ENCODE measurements at regions not wholly inside any gene's neighbourhood (a gene's known extent, or its start where the extent isn't known, plus 50 kb on each side); places are given as distances from the start of the nearest gene placed in this dataset.
A peak's percentile ranks its signal among the peaks of the same experiment; 100 is the strongest.

DNA sequence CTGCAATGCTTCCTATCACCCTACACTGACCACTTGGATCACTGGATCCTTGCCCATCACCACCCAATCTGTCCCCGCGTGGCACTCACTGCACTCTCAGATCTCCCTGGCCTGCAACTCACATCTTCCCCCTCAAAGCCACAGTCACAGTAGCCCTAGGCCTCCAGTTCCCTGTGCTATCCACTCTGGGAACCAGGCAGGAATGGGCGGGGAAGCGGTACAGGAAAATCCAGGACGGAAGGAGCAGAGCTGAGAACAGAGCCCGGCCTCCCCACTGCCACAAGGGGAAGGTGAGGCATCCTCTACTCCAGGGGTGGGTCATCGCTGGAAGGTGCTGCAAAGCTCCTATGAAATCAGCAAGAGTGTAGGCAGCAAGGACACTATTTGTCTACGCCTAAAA is 102.6 kb downstream of the ESM1 start:
- intact Hi-C loops (cut with DNase I): no loop called here
- H3K36me3 ChIP-seq: no peaks in the 10 kb centered on the region
- no peaks in the 10 kb centered on the region for H3K9me3 ChIP-seq
- TF ChIP-seq, protein P1, sequence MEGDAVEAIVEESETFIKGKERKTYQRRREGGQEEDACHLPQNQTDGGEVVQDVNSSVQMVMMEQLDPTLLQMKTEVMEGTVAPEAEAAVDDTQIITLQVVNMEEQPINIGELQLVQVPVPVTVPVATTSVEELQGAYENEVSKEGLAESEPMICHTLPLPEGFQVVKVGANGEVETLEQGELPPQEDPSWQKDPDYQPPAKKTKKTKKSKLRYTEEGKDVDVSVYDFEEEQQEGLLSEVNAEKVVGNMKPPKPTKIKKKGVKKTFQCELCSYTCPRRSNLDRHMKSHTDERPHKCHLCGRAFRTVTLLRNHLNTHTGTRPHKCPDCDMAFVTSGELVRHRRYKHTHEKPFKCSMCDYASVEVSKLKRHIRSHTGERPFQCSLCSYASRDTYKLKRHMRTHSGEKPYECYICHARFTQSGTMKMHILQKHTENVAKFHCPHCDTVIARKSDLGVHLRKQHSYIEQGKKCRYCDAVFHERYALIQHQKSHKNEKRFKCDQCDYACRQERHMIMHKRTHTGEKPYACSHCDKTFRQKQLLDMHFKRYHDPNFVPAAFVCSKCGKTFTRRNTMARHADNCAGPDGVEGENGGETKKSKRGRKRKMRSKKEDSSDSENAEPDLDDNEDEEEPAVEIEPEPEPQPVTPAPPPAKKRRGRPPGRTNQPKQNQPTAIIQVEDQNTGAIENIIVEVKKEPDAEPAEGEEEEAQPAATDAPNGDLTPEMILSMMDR (IDR thresholded peaks at IDR 0.05): no peak
- no peaks in the 10 kb centered on the region for H3K27me3 ChIP-seq
- H3K4me1 ChIP-seq: no peaks in the 10 kb centered on the region
- DNase-seq (ENCODE audit: low spot score in 2 of 2): no peak
- peak overlapping the region in 1 of 2 donors; percentile 69 for H3K4me3 ChIP-seq
- H3K27ac ChIP-seq: no peak overlapping the region

DNA sequence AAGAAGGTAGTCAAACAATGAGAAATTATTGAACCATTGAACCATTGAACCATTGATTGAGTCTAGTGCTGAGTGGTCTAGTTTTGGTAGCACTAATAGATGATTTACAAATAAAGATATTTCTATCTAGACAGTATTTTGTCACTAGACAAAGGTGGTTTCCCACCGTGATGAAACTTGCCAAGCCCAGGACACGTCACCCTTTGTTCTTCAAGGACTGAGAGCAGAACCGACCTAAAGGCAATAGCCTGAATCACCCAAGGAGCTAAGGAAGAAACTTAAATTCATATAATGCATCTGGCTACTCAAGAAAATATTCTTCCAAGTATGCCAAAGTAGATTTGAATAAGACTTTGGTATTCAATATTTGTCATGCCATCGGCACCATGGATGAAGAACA is 103.3 kb downstream of the ESM1 start:
- TF ChIP-seq, protein P1 (IDR thresholded peaks at IDR 0.05): no peak
- Histone ChIP-seq H3K36me3 (no peaks in the 10 kb centered on the region), H3K27ac (no peak overlapping the region), H3K4me3 (no peak overlapping the region), H3K4me1 (no peaks in the 10 kb centered on the region), H3K27me3 (no peaks in the 10 kb centered on the region), H3K9me3 (no peaks in the 10 kb centered on the region)
- intact Hi-C loops (cut with DNase I): no loop called here
- DNase-seq (ENCODE audit: low spot score in 2 of 2): no peak

DNA sequence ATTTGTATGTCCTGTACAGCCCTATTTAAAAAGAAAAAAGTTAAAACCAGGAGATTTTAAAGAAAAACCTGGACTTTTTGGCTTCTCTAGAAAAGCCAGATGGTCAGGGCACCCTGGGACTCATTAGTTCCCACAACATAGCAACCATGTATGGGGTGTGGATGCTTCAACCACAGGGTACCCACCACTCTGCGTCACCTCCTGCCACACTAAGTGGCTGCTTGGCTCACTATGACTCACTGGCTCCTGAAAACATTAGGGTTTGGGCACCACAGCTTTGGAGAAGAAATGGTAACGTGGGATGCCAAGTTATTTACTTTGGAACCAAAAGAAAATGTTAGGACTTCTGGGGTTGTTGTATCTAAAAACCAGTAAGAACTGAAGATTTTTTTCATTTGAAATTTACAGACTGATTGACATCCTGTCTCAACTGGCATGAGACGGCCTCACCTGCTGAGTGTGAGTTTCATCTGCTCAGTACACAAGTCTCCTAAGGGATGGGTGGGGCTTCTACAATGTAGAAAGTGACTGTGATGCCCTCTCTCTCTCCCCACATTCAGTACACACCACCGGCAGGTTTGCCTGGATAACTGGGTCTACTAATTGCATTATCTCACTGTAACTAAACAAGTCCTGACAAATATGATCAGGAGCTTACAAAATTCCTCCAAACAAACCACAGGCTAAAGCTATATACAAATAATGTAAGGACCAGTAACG is 103.9 kb downstream of the ESM1 start:
- TF ChIP-seq, protein P1 (IDR thresholded peaks at IDR 0.05): no peak
- DNase-seq (ENCODE audit: low spot score in 2 of 2): no peak
- Histone ChIP-seq H3K27ac (no peak overlapping the region), H3K4me3 (no peak overlapping the region), H3K36me3 (no peaks in the 10 kb centered on the region), H3K27me3 (no peaks in the 10 kb centered on the region), H3K4me1 (no peaks in the 10 kb centered on the region), H3K9me3 (no peaks in the 10 kb centered on the region)
- intact Hi-C loops (cut with DNase I): no loop called here

DNA sequence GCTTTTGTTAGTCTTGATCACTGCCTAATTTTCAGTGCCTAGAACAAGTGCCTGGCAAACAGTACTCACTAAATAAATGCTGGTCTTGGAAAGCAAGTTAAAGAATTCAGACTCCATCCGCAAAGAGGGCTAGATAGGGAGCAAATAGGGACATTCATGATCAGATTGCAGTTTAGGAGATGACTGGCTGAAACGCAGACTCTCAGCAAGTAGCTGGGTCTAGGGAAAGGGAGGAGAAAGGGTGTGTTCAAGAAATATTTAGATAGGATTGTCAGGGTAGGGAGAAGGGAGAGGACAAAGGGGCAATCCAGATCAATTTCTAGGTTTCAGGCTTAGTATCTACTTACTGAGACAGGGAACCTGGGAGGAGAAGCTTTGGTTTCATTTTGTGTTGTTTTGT is 108.4 kb downstream of the ESM1 start:
- no peak overlapping the region for H3K27ac ChIP-seq
- no peaks in the 10 kb centered on the region for H3K9me3 ChIP-seq
- intact Hi-C loops (cut with DNase I): no loop called here
- H3K36me3 ChIP-seq: no peaks in the 10 kb centered on the region
- TF ChIP-seq, protein P1 (IDR thresholded peaks at IDR 0.05): no peak
- H3K27me3 ChIP-seq: no peaks in the 10 kb centered on the region
- no peak overlapping the region for H3K4me3 ChIP-seq
- no peak for DNase-seq (ENCODE audit: low spot score in 2 of 2)
- H3K4me1 ChIP-seq: no peaks in the 10 kb centered on the region

DNA sequence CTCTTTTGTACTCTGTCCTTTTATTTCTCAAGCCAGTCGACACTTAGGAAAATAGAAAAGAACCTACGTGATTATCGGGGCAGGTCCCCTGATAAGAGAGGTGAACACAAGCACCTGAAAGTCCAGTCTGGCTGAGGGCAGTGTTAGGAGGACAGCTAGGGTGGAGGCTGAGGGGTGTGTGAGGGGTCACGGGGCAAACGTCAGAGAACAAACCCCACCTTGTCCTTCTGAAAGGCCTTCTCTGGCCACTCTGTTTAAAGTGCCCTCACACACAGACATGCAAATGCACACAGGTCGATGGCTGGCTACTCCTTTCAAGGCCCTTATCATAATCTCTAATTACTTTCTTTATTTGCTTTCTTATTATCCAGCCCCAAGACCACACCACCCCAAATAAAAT is 108.8 kb downstream of the ESM1 start:
- Histone ChIP-seq H3K9me3 (no peaks in the 10 kb centered on the region), H3K4me1 (no peaks in the 10 kb centered on the region), H3K27me3 (no peaks in the 10 kb centered on the region), H3K36me3 (no peaks in the 10 kb centered on the region), H3K27ac (no peak overlapping the region), H3K4me3 (no peak overlapping the region)
- TF ChIP-seq, protein P1 (IDR thresholded peaks at IDR 0.05): no peak
- intact Hi-C loops (cut with DNase I): no loop called here
- no peak for DNase-seq (ENCODE audit: low spot score in 2 of 2)
